ENCODE measurements at regions not wholly inside any gene's neighbourhood (a gene's known extent, or its start where the extent isn't known, plus 50 kb on each side); places are given as distances from the start of the nearest gene placed in this dataset.
A peak's percentile ranks its signal among the peaks of the same experiment; 100 is the strongest.
"Not testable (repeated sequence)": the region's sequence is repeated elsewhere in the genome, so short reads cannot be mapped to it uniquely, and the experiment has no call there.

GRCh38 chr2:242010252-242011166 is 141.0 kb downstream of the RTP5 start:
- not testable (repeated sequence) for DNase-seq

- DNase-seq: no peak
Observed at GRCh38 chr2:242011167-242011513, 141.6 kb downstream of the RTP5 start.

GRCh38 chr2:242011516-242011915 is 142.0 kb downstream of the RTP5 start:
- DNase-seq: no peak

- peak; percentile 7 for DNase-seq
Observed at GRCh38 chr2:242011991-242012764, 142.6 kb downstream of the RTP5 start.

GRCh38 chr2:242012956-242013764 is 143.6 kb downstream of the RTP5 start:
- DNase-seq: no peak

- DNase-seq: no peak
Observed at GRCh38 chr2:242013771-242014170, 144.2 kb downstream of the RTP5 start.

- DNase-seq: no peak
Observed at GRCh38 chr2:242015108-242016065, 145.9 kb downstream of the RTP5 start.

GRCh38 chr2:242017086-242017485 is 147.6 kb downstream of the RTP5 start:
- DNase-seq: no peak

- not testable (repeated sequence) for DNase-seq
Observed at GRCh38 chr2:242018416-242018815, 148.9 kb downstream of the RTP5 start.

- DNase-seq: no peak
Observed at GRCh38 chr2:242019344-242019743, 149.8 kb downstream of the RTP5 start.

- no peak for DNase-seq
Observed at GRCh38 chr2:242020196-242021004, 150.9 kb downstream of the RTP5 start.

- DNase-seq: no peak
Observed at GRCh38 chr2:242022550-242023290, 153.2 kb downstream of the RTP5 start.

GRCh38 chr2:242024751-242025355 is 155.3 kb downstream of the RTP5 start:
- no peak for DNase-seq

- no peak for DNase-seq
Observed at GRCh38 chr2:242027676-242028450, 158.3 kb downstream of the RTP5 start.

GRCh38 chr2:242029422-242030225 is 160.1 kb downstream of the RTP5 start:
- DNase-seq: no peak

- DNase-seq: no peak
Observed at GRCh38 chr2:242030226-242030575, 160.7 kb downstream of the RTP5 start.

- DNase-seq: no peak
Observed at GRCh38 chr2:242030858-242031257, 161.3 kb downstream of the RTP5 start.

GRCh38 chr2:242031481-242032019 is 162.0 kb downstream of the RTP5 start:
- DNase-seq: no peak
